ENCODE measurements at regions not wholly inside any gene's neighbourhood (a gene's known extent, or its start where the extent isn't known, plus 50 kb on each side); places are given as distances from the start of the nearest gene placed in this dataset.

DNA sequence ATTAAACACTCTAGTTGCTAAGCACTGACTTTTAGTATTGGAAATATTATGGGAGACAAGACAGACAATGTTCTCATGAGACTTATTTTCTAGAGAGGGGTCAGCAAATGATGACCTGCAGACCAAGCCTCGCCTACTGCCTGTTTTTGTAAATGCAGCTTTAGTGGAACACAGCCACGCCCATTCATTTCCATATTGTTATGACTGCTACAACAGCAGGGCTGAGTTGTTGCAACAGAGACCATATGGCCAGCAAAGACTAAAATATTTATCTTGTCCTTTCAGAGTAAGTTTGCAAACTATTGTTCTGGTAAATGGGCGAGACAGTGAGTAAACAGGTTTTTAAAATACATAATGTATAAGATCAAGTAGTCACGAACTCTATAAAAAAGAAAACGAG, 570.2 kb downstream of the NTRK3 start:
- TF ChIP-seq EZH2 (IDR thresholded peaks at IDR 0.05) (no peak), EZH2phosphoT487 (IDR thresholded peaks at IDR 0.05) (no peak)
- TF ChIP-seq, protein P1, sequence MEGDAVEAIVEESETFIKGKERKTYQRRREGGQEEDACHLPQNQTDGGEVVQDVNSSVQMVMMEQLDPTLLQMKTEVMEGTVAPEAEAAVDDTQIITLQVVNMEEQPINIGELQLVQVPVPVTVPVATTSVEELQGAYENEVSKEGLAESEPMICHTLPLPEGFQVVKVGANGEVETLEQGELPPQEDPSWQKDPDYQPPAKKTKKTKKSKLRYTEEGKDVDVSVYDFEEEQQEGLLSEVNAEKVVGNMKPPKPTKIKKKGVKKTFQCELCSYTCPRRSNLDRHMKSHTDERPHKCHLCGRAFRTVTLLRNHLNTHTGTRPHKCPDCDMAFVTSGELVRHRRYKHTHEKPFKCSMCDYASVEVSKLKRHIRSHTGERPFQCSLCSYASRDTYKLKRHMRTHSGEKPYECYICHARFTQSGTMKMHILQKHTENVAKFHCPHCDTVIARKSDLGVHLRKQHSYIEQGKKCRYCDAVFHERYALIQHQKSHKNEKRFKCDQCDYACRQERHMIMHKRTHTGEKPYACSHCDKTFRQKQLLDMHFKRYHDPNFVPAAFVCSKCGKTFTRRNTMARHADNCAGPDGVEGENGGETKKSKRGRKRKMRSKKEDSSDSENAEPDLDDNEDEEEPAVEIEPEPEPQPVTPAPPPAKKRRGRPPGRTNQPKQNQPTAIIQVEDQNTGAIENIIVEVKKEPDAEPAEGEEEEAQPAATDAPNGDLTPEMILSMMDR (IDR thresholded peaks at IDR 0.05) = no peak

Measured in neural progenitor cell (in vitro differentiated cells).